HG03045 (cell line): ENCODE measurements at regions not wholly inside any gene's neighbourhood (a gene's known extent, or its start where the extent isn't known, plus 50 kb on each side); places are given as distances from the start of the nearest gene placed in this dataset.
"Not testable (repeated sequence)": the region's sequence is repeated elsewhere in the genome, so short reads cannot be mapped to it uniquely, and the experiment has no call there.

Experiments used
- ATAC-seq: cut with Tn5 transposase; IDR thresholded peaks from one replicate; pipeline ENCODE4 v1.9.1; 2021; ENCODE audit warnings: mild to moderate bottlenecking, moderate library complexity; ENCODE audit not compliant: unreplicated experiment

- no peak for ATAC-seq
Observed at GRCh38 chr10:56551037-56551436, 190.0 kb upstream of the ZWINT start.

DNA sequence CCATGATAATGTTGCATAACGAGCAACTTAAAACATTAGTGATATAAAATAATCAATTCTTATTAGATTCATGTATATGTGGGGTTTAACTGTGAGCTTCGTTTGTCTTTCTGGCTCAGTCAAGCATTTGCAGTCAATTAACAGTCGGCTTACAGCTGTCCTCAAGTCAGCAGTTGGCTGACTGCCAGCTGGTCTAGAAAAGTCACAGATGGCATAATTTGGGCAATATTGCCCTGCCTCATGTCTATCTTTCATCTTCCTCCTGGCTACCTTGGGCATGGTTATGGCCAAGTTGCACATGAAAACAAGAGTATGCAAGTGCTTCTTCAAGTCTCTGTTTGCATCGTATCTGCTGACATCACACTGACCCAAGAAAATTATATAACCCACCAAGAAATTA, 186.1 kb upstream of the ZWINT start:
- ATAC-seq: no peak

DNA sequence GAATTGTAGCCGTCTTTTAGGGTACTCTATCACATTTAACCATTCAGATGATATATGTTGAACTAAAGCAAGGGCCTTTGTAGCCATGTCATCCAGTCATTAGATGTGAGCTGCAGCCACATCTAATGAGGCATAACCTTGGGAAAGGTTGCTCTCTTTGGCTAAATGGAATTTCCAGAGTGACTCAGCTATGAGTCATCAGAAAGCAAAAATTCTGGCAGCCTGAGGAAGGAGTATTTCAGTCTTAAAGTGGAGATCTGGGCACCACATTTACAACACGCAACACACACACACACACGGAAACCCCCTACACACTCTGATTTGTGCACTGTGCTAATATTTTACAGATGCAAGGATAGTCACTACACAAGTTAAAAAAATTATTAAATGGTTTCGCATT, 176.9 kb upstream of the ZWINT start:
- no peak for ATAC-seq

DNA sequence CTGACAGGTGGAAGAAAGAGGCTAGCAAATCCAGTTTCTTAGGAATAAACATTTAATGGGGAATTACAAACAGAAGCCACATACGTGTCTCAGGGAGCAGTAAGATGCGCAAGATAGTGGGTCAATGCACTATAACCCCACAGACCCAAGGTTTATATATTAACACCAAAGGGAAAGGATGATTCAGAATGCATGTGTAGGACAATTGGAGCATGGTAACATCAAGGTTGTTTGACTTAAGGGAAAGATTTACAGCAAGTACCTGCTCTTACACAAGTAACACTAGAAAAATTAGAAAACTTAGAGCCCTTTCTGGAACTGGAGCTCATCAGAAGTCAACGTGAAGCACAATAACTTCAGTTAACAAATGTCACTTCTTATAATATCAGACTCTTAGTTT, 161.1 kb upstream of the ZWINT start:
- ATAC-seq: no peak

DNA sequence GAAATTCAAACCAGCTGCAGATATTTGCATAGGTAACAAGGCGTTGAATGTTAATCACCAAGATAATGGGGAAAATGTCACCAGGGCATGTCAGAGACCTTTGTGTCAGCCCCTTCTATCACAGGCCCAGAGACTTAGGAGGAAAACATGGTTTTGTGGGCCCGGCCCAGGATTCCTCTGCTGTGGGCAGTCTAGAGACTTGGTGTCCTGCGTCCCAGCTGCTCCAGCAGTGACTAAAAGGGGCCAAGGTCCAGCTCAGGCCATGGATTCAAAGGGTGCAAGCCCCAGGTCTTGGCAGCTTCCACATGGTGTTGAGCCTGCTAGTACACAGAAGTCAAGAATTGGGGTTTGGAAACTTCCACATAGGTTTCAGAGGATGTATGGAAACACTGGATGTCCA, 147.5 kb upstream of the ZWINT start:
- ATAC-seq: no peak

DNA sequence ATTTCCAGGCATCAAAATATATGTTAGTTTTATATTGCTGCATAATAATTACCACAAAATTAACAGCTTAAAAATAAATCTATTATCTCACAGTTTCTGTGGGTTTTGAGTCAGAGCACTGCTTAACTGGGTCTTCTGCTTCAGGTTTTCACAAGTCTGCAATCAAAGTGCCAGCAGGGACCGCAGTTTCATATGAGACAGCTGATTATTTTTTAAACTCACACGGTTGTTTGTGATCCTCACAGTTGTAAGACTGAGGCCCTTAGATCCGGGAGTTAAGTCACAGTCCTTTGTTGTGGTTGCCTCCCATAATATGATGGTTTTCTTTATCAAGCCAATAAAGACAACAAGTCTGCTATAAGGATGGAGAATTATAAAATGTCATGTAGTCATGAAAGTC, 146.0 kb upstream of the ZWINT start:
- ATAC-seq: no peak

GRCh38 chr10:56505555-56505954, 144.5 kb upstream of the ZWINT start:
- no peak for ATAC-seq

- no peak for ATAC-seq
Observed at GRCh38 chr10:56496186-56496486, 135.1 kb upstream of the ZWINT start.

DNA sequence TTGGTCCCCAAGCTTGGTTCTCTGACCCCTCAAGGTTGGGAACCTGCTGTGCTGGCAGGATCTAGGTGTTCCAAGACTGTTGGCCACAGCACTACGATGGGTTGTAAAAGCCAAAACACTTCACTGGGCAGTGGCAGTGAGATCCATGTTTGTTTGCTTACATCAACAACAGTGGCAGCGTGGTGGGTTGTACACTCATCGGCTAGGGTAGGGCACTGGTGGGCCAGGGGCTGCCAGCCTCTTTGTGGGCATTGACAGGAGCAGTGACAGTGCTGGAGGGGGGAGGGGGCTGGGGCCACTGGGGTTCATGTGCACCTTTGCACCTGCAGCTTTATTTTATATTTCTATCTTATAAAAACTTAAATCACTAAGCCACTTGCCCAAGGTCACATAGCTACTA, 126.7 kb upstream of the ZWINT start:
- no peak for ATAC-seq

DNA sequence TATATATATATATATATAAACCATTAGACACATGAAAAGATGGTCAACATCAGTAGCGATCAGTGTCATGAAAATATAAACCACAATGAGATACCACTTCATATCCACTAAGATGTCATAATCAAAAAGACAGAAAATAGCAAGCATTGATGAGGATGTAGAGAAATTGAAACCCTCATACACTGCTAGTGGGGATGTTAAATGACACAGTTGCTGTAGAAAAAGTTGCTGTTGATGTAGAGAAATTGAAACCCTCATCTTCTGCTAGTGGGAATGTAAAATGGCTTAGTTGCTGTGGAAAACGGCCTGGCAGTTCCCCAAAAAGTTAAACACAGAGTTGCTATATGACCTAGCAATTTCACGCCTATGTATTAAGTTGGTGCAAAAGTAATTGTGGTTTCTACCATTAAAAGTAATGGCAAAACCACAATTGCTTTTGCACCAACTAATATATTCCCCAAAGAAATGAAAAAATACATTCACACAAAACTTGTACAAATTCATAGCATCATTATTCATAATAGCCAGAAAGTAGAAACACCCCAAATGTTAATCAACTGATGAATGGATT, 120.5 kb upstream of the ZWINT start:
- ATAC-seq: no peak

- ATAC-seq: no peak
Observed at GRCh38 chr10:56472978-56473377, 111.9 kb upstream of the ZWINT start.

- ATAC-seq: no peak
Observed at GRCh38 chr10:56470701-56471100, 109.6 kb upstream of the ZWINT start.

DNA sequence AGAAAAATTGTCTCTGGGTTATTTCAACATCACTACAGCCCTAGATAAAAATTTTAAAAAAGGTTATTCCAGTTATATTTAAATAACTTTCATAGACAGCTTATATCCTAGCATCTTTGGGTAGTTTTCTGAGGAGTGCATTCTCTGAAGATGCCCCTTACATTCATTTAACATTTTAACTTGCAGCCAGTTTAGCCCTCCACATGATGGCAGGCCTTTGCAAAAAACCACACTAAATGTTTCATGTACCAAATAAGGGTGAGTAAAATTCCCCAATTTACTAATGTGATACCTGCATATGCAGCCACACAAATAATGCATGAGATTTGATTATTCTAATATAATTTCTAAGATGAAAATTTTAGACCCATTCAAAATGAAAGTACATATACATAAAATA, 108.4 kb upstream of the ZWINT start:
- no peak for ATAC-seq

GRCh38 chr10:56466005-56466404, 104.9 kb upstream of the ZWINT start:
- ATAC-seq: no peak

DNA sequence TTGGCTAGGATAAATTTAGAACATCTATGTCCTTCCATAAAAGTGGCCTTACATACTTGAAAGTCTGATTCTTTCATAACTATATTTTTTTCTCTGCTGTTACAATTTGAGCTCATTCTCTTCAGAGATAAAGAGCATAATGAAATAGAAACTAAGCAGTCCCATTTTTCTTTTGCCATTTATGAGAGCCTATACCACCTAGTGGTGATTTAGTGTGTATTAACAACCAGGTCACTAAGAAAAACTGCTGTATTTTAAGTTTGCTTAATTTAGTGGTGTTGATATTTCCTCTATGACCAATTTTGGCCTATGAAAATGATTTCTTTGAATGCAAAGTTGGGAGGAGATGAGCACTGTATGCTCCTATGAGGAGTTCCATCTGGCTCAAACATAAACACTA, 88.7 kb upstream of the ZWINT start:
- no peak for ATAC-seq

DNA sequence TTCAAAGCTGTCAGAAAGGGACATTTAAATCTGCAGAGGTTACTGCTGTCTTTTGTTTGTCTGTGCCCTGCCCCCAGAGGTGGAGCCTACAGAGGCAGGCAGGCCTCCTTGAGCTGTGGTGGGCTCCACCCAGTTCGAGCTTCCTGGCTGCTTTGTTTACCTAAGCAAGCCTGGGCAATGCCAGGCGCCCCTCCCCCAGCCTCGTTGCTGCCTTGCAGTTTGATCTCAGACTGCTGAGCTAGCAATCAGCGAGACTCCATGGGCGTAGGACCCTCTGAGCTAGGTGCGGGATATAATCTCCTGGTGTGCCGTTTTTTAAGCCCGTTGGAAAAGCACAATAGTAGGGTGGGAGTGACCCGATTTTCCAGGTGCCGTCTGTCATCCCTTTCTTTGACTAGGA, 86.6 kb upstream of the ZWINT start:
- ATAC-seq: not testable (repeated sequence)

DNA sequence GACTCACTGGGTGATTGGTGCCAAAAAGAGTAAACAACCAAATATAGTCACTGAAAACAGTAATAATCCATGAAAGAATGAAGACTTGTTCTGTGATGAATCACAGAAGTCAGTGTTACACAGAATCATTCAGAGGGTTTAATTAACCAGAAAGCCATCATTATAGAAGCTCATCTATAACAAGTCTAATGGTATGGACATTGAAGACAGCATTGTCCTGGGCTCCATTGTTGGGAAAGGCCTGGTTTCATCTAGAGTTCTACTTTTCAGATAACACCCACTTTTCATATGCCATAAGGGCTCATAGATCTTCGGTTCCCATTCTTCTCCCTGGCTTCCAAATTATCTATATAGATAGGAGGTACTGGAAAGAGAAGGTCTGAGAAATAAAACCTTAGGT, 80.3 kb upstream of the ZWINT start:
- not testable (repeated sequence) for ATAC-seq
